ENCODE measurements at regions not wholly inside any gene's neighbourhood (a gene's known extent, or its start where the extent isn't known, plus 50 kb on each side); places are given as distances from the start of the nearest gene placed in this dataset.

DNA sequence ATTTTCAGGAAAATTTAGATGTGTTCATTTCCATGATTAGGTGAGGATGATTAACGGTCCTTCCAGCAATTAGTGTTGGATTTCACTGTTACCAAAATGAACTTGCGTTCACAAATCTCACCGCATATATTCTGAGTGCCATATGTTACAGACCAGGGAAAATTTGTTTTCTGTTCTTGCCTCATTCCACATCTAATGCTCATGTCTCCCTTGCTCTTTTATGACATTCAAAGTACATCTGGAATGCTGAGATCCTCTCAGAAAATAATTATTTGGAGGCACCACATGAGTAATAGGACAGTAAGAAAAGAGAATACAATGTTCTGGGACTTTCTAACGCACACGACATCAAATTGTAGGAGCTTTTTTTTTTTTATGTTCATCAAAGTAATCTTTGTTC is 406.5 kb downstream of the SHISA9 start:
- Histone ChIP-seq H3K9me1 (ENCODE audit: insufficient read depth, low read length) (no peaks in the 10 kb centered on the region), H3K18ac (ENCODE audit: low read depth, low read length) (no peak overlapping the region), H3K4ac (ENCODE audit: low read depth, low read length) (no peak overlapping the region), H3K14ac (replicated peaks; ENCODE audit: low read depth, low read length) (no peak overlapping the region), H3K4me2 (ENCODE audit: low read depth, low read length) (no peak overlapping the region), H3K9ac (ENCODE audit: low read depth, low read length) (no peak overlapping the region), H2AFZ (replicated peaks; ENCODE audit: low read length, poor library complexity) (no peak overlapping the region), H3K4me3 (ENCODE audit: insufficient read depth, low read depth, low read length) (no peak overlapping the region), H3K23ac (ENCODE audit: low read depth, low read length) (no peak overlapping the region), H2BK5ac (ENCODE audit: low read depth, low read length, poor library complexity, severe bottlenecking) (no peak overlapping the region), H3K36me3 (ENCODE audit: control insufficient read depth, insufficient read depth, low read length) (no peaks in the 10 kb centered on the region), H3K79me1 (ENCODE audit: low read depth in 1 of 2, low read length in 2 of 2) (no peaks in the 10 kb centered on the region), H4K5ac (ENCODE audit: low read depth, low read length) (no peak overlapping the region), H4K91ac (ENCODE audit: insufficient read depth, low read depth, low read length) (no peak overlapping the region), H4K8ac (ENCODE audit: low read depth in 2 of 2, low read length in 2 of 2) (no peak overlapping the region), H2AK5ac (ENCODE audit: low read depth, low read length) (no peak overlapping the region), H3K56ac (ENCODE audit: extremely low read depth, insufficient read depth, low read length) (no peak overlapping the region), H3K27me3 (ENCODE audit: control insufficient read depth, insufficient read depth, low read length) (no peaks in the 10 kb centered on the region), H4K20me1 (ENCODE audit: insufficient read depth, low read length) (no peaks in the 10 kb centered on the region), H2AK9ac (replicated peaks; ENCODE audit: low read depth, low read length, poor library complexity) (no peak overlapping the region), H2BK20ac (ENCODE audit: low read depth, low read length) (no peak overlapping the region), H2BK120ac (ENCODE audit: low read depth, low read length) (no peak overlapping the region), H3K27ac (ENCODE audit: insufficient read depth, low read length) (no peak overlapping the region), H3K4me1 (ENCODE audit: control insufficient read depth, insufficient read depth, low read length) (no peaks in the 10 kb centered on the region), H2BK15ac (ENCODE audit: low read depth, low read length) (no peak overlapping the region), H3K9me3 (ENCODE audit: control insufficient read depth, insufficient read depth, low read length) (peaks cover 8% of the 10 kb centered on the region; the same call in 1 of the 2 replicates)
- dilution Hi-C loops (cut with HindIII; ENCODE audit: low sequenced_read_pairs, unreplicated experiment), result no loop called here
- CTCF ChIA-PET, result no interaction called here
- in situ Hi-C loops (cut with MboI; ENCODE audit: low sequenced_read_pairs), result no loop called here
- TF ChIP-seq RCOR1 (IDR thresholded peaks at IDR 0.05; ENCODE audit: insufficient replicate concordance, low read length) (no peak), FOS (IDR thresholded peaks at IDR 0.05; ENCODE audit: low read depth, low read length) (no peak), MAZ (IDR thresholded peaks at IDR 0.05; ENCODE audit: borderline replicate concordance, low read depth, low read length) (no peak), RAD21 (IDR thresholded peaks at IDR 0.05; ENCODE audit: low read length) (no peak), SMC3 (IDR thresholded peaks at IDR 0.05; ENCODE audit: low read depth, low read length) (no peak), RFX5 (IDR thresholded peaks at IDR 0.05; ENCODE audit: low read depth, low read length) (no peak), CEBPB (IDR thresholded peaks at IDR 0.05; ENCODE audit: low read depth, low read length) (no peak), MXI1 (IDR thresholded peaks at IDR 0.05; ENCODE audit: borderline replicate concordance, low read depth, low read length) (no peak), BHLHE40 (IDR thresholded peaks at IDR 0.05; ENCODE audit: low read depth, low read length) (no peak)
- intact Hi-C loops (cut with micrococcal nuclease), result no loop called here
- no TSS peak for BruUV-seq (replicated peaks)
- no peak for DNase-seq
- ATAC-seq (ENCODE audit: low read depth), result no peak
- no CpG with 5 or more reads among the region's 5 CpGs for WGBS, 2 experiments (ENCODE audit: extremely low coverage in 2 of 2, insufficient read length in 1 of 2)
- POLR2A ChIA-PET (ENCODE audit: unreplicated experiment), result no interaction called here

Measured in IMR-90 (cell line).